ENCODE measurements at regions not wholly inside any gene's neighbourhood (a gene's known extent, or its start where the extent isn't known, plus 50 kb on each side); places are given as distances from the start of the nearest gene placed in this dataset.
A peak's percentile ranks its signal among the peaks of the same experiment; 100 is the strongest.
"Not testable (repeated sequence)": the region's sequence is repeated elsewhere in the genome, so short reads cannot be mapped to it uniquely, and the experiment has no call there.

DNA sequence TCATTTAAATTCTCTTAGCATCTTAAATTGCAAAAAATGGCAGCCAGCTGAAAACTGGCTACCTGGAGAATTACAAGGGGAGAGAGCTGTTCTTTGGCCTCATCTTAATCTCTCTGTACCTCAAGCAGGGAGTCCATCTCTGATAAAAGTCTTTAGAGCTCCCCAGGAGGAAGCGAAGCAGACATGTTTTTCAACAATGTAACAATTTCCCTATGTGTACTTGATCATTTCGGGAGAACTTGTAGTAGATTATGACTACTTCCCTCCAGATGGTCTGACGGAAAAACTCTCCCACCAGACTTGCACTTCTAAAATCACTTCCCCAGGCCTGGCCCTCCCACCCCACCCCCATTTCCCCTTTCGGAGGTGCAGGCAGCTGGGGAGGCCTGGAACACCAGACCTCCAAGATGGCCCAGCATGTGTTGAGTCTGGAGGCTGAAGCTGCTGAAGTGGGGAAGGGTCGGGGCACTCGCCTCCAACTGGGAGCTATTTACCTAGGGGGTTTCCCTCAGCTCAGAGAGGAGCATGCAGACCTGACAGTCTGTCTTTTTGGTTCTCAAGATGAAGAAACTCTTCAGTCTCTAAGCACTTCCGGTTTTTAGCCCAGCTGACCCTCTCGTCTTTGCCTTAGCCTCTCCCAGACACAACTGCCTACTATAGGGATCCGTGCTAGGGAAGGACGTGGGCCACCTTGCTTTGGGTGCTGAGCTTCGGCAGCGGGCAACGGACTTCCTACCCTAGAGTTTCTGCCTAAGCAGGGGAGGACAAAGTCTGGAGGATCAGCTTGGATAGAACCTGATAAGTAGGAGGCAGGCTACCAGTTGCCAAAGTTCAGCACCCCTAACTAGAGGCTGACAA is 164.0 kb upstream of the TBL1XR1 start:
- Histone ChIP-seq H3K27me3 (ENCODE audit: low read length) (no peaks in the 10 kb centered on the region), H3K79me2 (ENCODE audit: low read length) (no peaks in the 10 kb centered on the region), H3K27ac (ENCODE audit: low read length) (no peak overlapping the region), H3K9me3 (ENCODE audit: low read length) (no peaks in the 10 kb centered on the region), H3K4me3 (ENCODE audit: low read length) (no peak overlapping the region), H2AFZ (ENCODE audit: low read length) (peak overlapping the region; percentile 33; the same call in 1 of the 2 replicates), H3F3A (ENCODE audit: low read length, unreplicated experiment) (peaks cover 8% of the 10 kb centered on the region), H3K4me2 (ENCODE audit: low read length) (peak overlapping the region; percentile 80; the same call in 1 of the 2 replicates), H3K9me2 (replicated peaks; ENCODE audit: low read length) (no peaks in the 10 kb centered on the region), H3K36me3 (ENCODE audit: low read depth, low read length) (no peaks in the 10 kb centered on the region), H4K20me1 (ENCODE audit: low read length) (no peaks in the 10 kb centered on the region), H3K4me1 (ENCODE audit: insufficient read depth, low read length) (peaks cover 43% of the 10 kb centered on the region), H3K9ac (ENCODE audit: low read length) (no peak overlapping the region)
- ATAC-seq (no peak), DNase-seq (no peak)
- CTCF ChIA-PET: interaction anchor here (0.6 kb wide), 1 partner anchor 335 kb away, joined by 3 read pairs; no protein-coding TSS in a partner anchor
- intact Hi-C loops (cut with micrococcal nuclease): loop anchor here (2.0 to 5.0 kb wide), 4 partner anchors 231 to 963 kb away; no protein-coding TSS in a partner anchor
- POLR2A ChIA-PET (ENCODE audit: unreplicated experiment): no interaction called here
- no peak for TF ChIP-seq EZH2 (IDR thresholded peaks at IDR 0.05; ENCODE audit: low read length, unreplicated experiment)
- no peak for TF ChIP-seq EZH2phosphoT487 (IDR thresholded peaks at IDR 0.05; ENCODE audit: borderline replicate concordance, low read length)
- TF ChIP-seq, protein P1, sequence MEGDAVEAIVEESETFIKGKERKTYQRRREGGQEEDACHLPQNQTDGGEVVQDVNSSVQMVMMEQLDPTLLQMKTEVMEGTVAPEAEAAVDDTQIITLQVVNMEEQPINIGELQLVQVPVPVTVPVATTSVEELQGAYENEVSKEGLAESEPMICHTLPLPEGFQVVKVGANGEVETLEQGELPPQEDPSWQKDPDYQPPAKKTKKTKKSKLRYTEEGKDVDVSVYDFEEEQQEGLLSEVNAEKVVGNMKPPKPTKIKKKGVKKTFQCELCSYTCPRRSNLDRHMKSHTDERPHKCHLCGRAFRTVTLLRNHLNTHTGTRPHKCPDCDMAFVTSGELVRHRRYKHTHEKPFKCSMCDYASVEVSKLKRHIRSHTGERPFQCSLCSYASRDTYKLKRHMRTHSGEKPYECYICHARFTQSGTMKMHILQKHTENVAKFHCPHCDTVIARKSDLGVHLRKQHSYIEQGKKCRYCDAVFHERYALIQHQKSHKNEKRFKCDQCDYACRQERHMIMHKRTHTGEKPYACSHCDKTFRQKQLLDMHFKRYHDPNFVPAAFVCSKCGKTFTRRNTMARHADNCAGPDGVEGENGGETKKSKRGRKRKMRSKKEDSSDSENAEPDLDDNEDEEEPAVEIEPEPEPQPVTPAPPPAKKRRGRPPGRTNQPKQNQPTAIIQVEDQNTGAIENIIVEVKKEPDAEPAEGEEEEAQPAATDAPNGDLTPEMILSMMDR (conservative IDR thresholded peaks at IDR 0.05; ENCODE audit: low read depth, low read length): no peak
- BruUV-seq (replicated peaks): no TSS peak

DNA sequence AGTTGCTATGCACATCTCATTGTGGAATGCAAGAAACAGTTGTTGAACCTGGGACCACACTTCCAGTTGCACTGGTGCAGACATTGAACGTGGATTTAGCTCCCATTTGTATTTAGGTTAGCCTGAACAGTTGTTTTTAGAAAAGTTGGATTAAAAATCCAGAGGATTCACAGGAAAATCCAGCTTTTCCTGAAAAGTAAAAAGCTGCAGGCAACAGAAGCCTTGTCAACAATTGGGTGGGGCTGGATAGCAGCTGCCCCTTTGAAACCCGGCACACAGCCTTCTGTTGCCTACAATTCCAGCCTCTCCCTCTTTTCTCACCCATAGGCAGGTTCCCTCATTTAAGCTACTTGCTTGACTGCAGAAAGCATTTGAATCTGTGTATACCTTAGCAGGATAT is 165.3 kb upstream of the TBL1XR1 start:
- H3K9me3 ChIP-seq (ENCODE audit: low read length): no peaks in the 10 kb centered on the region
- CTCF ChIA-PET: no interaction called here
- no peaks in the 10 kb centered on the region for H4K20me1 ChIP-seq (ENCODE audit: low read length)
- H3K36me3 ChIP-seq (ENCODE audit: low read depth, low read length): no peaks in the 10 kb centered on the region
- H3K4me3 ChIP-seq (ENCODE audit: low read length): no peak overlapping the region
- TF ChIP-seq, protein P1 (conservative IDR thresholded peaks at IDR 0.05; ENCODE audit: low read depth, low read length): no peak
- TF ChIP-seq EZH2 (IDR thresholded peaks at IDR 0.05; ENCODE audit: low read length, unreplicated experiment) (no peak), EZH2phosphoT487 (IDR thresholded peaks at IDR 0.05; ENCODE audit: borderline replicate concordance, low read length) (no peak)
- peaks cover 30% of the 10 kb centered on the region for H3K4me1 ChIP-seq (ENCODE audit: insufficient read depth, low read length)
- H3K27ac ChIP-seq (ENCODE audit: low read length): no peak overlapping the region
- H2AFZ ChIP-seq (ENCODE audit: low read length): no peak overlapping the region
- DNase-seq (no peak), ATAC-seq (no peak)
- no peaks in the 10 kb centered on the region for H3K79me2 ChIP-seq (ENCODE audit: low read length)
- POLR2A ChIA-PET (ENCODE audit: unreplicated experiment): no interaction called here
- H3F3A ChIP-seq (ENCODE audit: low read length, unreplicated experiment): peaks cover 7% of the 10 kb centered on the region
- H3K4me2 ChIP-seq (ENCODE audit: low read length): no peak overlapping the region
- no peaks in the 10 kb centered on the region for H3K9me2 ChIP-seq (replicated peaks; ENCODE audit: low read length)
- no peak overlapping the region for H3K9ac ChIP-seq (ENCODE audit: low read length)
- BruUV-seq (replicated peaks): no TSS peak
- intact Hi-C loops (cut with micrococcal nuclease): loop anchor here (5.0 kb wide), 3 partner anchors 230 to 450 kb away; no protein-coding TSS in a partner anchor
- H3K27me3 ChIP-seq (ENCODE audit: low read length): no peaks in the 10 kb centered on the region

DNA sequence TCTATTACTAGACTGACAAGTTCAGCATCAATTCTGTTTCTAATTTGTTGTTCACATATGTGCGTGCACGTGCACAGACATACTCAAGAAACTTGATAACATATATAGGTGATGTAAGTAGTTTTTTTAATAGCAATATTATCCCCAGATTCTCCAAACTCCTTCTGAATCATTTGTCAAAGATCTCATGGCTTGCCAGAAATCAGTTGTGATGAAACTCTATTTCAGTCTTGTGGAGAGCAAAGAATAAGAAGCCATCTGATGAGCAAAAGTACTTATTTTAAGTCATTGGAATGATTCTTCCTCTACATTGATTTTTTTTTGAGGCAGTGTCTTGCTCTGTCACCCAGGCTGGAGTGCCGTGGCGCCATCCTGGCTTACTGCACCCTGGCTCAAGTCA is 167.0 kb upstream of the TBL1XR1 start:
- Histone ChIP-seq H3K9me3 (ENCODE audit: low read length) (no peaks in the 10 kb centered on the region), H3K4me3 (ENCODE audit: low read length) (no peak overlapping the region), H3F3A (ENCODE audit: low read length, unreplicated experiment) (no peaks in the 10 kb centered on the region), H4K20me1 (ENCODE audit: low read length) (no peaks in the 10 kb centered on the region), H3K9ac (ENCODE audit: low read length) (no peak overlapping the region), H2AFZ (ENCODE audit: low read length) (no peak overlapping the region), H3K27me3 (ENCODE audit: low read length) (no peaks in the 10 kb centered on the region), H3K9me2 (replicated peaks; ENCODE audit: low read length) (no peaks in the 10 kb centered on the region), H3K36me3 (ENCODE audit: low read depth, low read length) (no peaks in the 10 kb centered on the region), H3K4me1 (ENCODE audit: insufficient read depth, low read length) (peaks cover 14% of the 10 kb centered on the region), H3K79me2 (ENCODE audit: low read length) (no peaks in the 10 kb centered on the region), H3K27ac (ENCODE audit: low read length) (no peak overlapping the region), H3K4me2 (ENCODE audit: low read length) (no peak overlapping the region)
- ATAC-seq (no peak), DNase-seq (no peak)
- ChIA-PET POLR2A (ENCODE audit: unreplicated experiment) (no interaction called here), CTCF (no interaction called here)
- no TSS peak for BruUV-seq (replicated peaks)
- TF ChIP-seq, protein P1 (conservative IDR thresholded peaks at IDR 0.05; ENCODE audit: low read depth, low read length): no peak
- TF ChIP-seq EZH2 (IDR thresholded peaks at IDR 0.05; ENCODE audit: low read length, unreplicated experiment) (no peak), EZH2phosphoT487 (IDR thresholded peaks at IDR 0.05; ENCODE audit: borderline replicate concordance, low read length) (no peak)
- intact Hi-C loops (cut with micrococcal nuclease): loop anchor here (5.0 kb wide), 3 partner anchors 228 to 448 kb away; no protein-coding TSS in a partner anchor

DNA sequence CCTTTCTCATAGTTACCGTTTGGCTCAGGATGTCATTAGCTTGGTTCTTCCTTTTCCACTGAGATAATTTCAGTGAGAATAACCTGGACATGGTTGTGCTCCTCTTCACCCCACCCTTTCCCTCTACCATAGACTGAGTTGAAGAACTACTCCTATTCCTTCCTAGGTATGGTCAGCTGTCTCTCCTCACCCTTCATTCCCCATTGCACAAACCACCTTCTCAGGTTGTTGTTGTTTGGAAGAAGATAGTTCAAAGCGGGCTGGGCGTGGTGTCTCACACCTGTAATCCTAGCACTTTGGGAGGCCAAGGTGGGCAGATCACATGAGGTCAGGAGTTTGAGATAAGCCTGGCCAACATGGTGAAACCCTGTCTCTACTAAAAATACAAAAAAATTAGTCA is 168.0 kb upstream of the TBL1XR1 start:
- POLR2A ChIA-PET (ENCODE audit: unreplicated experiment); BruUV-seq (replicated peaks); intact Hi-C loops (cut with micrococcal nuclease): not testable (repeated sequence)

More for the DNA sequence above, 168.0 kb upstream of the TBL1XR1 start:
- ATAC-seq; H3K27me3 ChIP-seq (ENCODE audit: low read length); H3K9me3 ChIP-seq (ENCODE audit: low read length); H3K9me2 ChIP-seq (replicated peaks; ENCODE audit: low read length); CTCF ChIA-PET; H3K79me2 ChIP-seq (ENCODE audit: low read length); H3K9ac ChIP-seq (ENCODE audit: low read length); H4K20me1 ChIP-seq (ENCODE audit: low read length); H3K4me1 ChIP-seq (ENCODE audit: insufficient read depth, low read length); H3F3A ChIP-seq (ENCODE audit: low read length, unreplicated experiment); H3K36me3 ChIP-seq (ENCODE audit: low read depth, low read length); DNase-seq; H3K4me2 ChIP-seq (ENCODE audit: low read length); H3K4me3 ChIP-seq (ENCODE audit: low read length); H3K27ac ChIP-seq (ENCODE audit: low read length); H2AFZ ChIP-seq (ENCODE audit: low read length): not testable (repeated sequence)

Data from PC-3 (cell line).